NCI-H526 treated with DMSO at 0.1 percent for 48 hours (cell line): ENCODE measurements at regions not wholly inside any gene's neighbourhood (a gene's known extent, or its start where the extent isn't known, plus 50 kb on each side); places are given as distances from the start of the nearest gene placed in this dataset.
A peak's percentile ranks its signal among the peaks of the same experiment; 100 is the strongest.
"Not testable (repeated sequence)": the region's sequence is repeated elsewhere in the genome, so short reads cannot be mapped to it uniquely, and the experiment has no call there.

Experiments
- DNase-seq: peaks from one replicate; lab custom pipeline; 2025; lab: John Stamatoyannopoulos, UW

DNA sequence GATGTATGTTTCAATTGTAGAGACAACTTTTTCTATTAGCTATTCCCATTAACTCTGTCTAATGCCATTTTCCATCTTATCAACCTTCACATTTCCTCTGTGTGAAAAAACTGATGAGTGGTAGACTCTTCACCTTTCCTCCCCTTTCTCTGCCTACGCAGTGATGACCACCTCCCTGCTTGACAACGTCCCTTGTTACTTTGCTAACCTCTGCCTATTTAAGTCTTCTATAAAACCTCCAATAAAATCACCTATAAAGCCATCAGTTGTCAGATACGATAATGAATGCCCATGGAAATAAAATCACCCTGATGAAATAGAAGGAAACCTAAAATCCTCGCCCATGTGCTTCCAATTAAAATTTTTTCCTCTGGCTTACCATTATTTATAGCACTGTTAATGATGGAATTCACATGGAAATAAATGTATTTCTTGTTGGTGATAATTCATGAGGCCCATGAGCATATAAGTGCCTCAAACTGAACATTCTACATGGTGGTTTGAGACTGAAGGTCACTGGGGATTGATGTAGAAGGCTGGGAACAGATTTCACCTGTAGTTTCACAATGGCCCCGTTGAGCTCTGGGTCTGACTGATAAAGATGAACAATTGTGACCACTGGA, 1454.0 kb upstream of the SEL1L start:
- no peak for DNase-seq

DNA sequence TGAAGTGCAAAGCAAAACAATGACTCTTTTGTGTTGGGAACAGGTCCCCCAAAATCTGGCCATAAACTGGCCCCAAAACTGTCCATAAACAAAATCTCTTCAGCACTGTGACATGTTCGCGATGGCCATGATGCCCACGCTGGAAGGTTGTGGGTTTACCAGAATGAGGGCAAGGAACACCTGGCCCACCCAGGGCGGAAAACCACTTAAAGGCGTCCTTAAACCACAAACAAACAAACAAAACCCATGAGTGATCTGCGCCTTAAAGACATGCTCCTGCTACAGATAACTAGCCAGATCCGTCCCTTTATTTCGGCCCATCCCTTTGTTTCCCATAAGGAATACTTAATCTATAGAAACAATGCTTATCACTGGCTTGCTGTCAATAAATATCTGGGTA, 1460.9 kb upstream of the SEL1L start:
- DNase-seq, result not testable (repeated sequence)

DNA sequence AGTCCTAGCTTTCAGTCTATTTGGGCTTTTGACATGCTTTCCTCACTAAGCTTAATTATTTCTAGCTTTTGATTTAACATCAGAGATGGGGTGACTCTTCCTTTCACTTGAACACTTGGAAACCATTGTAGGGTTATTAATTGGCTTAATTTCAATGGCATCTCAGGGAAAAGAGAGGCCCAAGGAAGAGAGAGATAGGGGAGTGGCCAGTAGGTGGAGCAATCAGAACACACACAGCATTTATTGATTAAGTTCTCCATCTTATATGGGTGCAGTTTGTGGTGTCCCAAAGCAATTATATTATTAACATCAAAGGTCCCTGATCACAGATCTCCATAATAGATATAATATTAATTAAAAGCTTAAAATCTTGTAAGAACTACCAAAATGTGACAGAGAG, 1466.1 kb upstream of the SEL1L start:
- peak; percentile 9 for DNase-seq

DNA sequence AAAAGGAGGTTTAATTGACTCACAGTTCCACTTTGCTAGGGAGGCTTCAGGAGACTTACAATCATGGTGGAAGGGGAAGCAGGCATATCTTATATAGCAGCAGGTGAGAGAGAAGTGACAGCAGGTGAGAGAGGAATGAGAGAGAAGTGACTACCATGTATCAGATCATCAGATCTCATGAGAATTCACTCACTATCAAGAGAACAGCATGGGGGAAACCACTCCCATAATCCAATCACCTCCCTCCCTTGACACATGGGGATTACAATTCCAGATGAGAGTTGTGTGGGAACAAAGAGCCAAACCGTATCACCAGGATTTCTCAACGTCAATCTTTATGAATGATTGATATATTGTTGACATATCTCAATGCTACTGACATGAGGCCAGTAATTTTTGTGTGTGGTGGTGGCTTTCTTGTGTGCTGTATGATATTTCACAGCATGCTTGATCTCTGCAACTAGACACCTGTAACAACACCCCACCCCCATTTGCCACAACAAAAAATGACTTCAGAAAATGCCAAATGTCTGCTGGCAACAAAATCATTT, 1470.9 kb upstream of the SEL1L start:
- no peak for DNase-seq

DNA sequence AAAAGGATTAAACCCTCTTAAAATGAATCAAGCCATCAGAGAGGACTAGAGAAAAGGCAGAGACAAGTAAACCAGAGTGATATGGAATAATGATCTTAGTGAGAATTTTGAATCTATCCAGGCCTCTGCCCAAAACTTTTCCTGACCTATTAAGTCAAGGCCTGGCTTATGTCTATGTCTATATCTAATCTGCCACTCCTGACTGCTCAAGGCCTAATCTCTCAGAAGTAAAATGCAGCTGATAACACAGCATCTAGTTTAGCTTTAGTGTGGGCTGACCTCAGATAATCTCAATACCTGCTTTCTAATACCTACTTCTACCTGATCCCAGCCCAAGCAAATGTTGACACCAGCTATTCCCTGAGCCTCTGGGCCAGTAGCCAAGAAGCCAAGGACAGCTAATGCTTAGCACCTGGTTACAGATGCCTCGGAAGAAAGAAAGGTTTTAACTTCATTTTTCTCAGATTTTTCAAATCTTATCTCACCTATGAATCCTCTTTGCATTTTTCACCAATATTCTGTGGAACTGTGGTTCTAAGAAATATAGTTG, 1472.5 kb upstream of the SEL1L start:
- no peak for DNase-seq

DNA sequence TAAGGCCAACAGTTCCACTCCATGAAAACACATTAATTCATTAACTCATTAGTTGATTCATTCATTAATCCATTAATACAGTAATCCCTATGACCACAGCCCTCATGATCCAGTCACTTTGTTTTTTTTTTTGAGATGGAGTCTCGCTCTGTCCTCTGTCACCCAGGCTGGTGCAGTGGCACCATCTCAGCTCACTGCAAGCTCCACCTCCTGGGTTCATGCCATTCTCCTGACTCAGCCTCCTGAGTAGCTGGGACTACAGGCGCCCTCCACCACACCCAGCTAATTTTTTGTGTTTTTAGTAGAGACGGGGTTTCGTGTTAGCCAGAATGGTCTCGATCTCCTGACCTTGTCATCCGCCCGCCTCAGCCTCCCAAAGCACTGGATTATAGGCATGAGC, 1473.4 kb upstream of the SEL1L start:
- DNase-seq, result not testable (repeated sequence)

DNA sequence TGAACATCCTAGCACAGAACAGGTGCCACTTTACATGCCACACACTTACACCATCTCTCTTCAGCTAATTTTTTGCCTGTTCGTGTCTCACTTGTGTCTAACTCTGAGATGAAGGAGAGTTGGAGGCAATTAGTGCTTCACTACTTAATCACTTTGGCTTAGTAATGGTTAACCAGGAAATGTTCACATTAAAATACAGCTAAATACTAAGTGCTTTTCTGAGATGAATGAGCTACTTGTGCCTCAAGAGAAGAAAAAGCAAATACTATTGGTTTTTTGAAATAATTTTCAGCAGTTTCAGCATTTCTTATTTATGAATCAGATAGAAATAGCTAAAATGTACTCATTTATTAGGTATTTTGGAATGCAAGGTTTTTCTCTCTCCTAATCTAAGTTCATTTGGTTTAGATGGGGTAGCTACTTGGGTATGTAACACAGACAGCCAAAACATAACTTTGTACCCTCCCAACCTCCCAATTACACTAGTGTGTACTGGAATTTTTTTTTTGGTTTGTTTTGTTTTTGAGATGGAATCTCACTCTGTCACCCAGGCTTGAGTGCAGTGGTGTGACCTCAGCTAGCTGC, 1474.1 kb upstream of the SEL1L start:
- DNase-seq, result no peak

DNA sequence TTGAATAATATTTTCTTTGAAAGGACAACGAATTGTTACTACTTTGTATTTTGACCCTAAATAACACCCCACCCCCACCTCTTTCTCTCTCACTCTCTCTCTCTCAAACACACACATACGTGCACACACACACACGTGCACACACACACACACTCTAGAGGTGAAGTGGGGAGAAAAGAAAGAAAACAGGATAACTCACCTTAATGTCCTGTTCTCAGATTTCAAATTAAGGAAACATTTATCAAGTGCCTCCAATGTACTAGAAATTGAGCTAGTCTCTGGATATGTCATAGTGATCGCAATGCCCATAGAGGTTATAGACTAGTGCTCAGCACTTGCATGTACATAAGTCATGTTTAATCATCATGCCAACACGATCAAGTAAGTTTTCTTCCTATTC, 1483.6 kb upstream of the SEL1L start:
- no peak for DNase-seq

DNA sequence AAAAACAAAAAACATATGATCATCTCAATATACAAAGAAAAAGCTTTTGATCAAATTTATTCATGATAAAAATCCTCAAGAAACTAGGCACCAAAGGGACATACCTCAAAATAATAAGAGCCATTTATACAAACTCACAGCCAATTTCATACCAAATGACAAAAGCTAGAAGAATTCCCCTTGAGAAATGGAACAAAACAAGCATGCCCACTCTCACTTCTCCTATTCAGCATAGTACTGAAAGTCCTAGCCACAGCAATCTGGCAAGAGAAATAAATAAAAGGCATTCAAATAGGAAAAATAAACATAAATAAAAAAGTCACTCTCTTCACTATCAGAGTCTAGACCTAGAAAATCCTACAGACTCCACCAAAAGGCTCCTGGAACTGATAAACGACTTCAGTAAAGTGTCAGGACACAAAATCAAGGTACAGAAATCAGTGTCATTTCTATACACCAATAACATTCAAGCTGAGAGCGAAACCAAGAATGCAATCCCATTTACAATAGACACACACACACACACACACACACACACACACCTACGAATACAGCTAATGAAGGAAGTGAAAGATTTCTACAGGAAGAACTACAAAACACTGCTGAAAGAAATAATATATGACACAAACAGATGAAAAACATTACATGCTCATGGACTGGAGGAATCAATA, 1486.2 kb upstream of the SEL1L start:
- DNase-seq, result no peak

DNA sequence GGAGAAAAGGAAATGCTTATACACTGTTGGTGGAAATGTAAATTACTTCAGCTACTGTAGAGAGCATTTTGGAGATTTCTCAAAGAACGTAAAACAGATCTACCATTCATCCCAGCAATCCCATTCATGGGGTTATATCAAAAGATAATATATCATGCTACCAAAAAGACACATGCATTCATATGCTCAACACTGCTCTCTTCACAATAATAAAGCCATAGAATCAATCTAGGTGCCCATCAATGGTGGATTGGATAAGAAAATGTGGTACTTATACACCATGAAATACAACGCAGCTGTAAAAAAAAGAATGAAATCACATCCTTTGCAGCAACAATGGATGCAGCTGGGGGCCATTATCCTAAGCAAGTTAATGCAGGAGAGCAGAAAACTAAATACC, 1487.7 kb upstream of the SEL1L start:
- no peak for DNase-seq

DNA sequence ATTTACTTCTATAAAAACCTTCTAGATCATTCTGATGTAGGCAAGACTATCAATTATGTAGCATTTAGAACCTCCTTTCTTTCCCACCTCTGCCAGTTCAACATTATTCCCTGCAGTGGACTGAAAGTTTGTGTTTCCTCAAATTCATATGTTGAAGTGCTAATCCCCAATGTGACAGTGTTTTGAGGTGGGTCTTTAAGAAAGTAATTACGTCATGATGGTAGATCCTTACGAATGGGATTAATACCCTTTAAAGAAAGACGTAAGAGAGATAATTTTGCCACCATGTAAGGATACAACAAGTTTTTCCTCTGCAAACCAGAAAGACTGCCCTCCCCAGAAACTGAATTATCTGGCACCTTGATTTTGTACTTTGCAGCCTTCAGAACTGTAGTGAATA, 1489.7 kb upstream of the SEL1L start:
- DNase-seq, result no peak

DNA sequence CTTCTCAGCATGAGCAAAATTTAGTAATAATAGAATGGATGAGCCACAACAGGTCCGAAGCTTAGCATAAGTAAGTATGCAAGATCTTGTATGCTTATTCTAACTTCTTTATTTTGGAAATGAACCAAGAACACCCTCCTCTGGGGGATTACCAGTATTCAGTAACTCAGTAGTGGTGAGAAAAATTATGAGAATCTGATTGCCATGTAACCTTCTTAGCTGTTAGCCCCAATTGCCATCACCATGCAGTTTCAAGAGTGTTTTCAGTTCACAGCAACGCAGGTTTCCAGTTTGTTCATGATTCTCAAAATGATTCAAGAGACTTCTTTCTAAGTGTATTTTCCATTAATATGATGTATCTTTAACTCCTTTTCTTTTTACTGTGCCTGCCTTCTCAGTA, 1507.6 kb upstream of the SEL1L start:
- no peak for DNase-seq

DNA sequence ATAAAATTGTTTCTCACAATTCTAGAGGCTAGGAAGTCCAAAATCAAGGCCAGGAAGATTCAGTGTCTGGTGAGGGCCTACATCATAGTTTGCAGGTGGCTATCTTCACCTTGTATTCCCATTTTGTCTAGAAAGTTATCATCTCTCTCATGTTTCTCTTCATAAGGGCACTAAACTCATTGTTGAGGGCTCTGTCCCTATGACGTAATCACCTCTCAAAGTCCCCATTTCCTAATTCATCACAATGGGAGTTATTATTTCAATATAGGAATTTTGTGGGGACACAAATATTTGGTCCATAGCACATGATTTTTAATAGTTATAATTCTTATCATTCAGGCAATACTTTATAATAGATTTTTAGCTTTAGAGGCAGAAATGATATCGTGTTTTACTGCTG, 1509.2 kb upstream of the SEL1L start:
- no peak for DNase-seq

DNA sequence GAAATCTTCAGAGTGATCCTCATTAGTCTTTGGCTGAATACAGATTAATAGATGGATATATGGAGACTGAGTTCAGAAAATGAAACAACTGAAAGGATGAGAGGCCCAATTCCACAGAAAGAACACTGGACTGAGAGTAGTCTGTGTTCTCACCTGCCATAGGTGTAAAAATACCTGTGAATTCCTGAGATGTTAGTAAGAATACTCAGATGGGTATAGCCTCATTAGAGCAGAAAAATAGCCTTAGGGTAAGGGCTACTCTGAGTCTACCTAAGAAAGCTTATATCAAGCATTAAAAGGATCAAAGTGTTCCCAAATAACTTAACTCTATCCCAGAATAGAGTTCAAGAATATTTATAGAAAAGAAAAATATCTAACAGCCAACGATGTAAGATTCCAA, 1510.3 kb upstream of the SEL1L start:
- DNase-seq, result no peak

DNA sequence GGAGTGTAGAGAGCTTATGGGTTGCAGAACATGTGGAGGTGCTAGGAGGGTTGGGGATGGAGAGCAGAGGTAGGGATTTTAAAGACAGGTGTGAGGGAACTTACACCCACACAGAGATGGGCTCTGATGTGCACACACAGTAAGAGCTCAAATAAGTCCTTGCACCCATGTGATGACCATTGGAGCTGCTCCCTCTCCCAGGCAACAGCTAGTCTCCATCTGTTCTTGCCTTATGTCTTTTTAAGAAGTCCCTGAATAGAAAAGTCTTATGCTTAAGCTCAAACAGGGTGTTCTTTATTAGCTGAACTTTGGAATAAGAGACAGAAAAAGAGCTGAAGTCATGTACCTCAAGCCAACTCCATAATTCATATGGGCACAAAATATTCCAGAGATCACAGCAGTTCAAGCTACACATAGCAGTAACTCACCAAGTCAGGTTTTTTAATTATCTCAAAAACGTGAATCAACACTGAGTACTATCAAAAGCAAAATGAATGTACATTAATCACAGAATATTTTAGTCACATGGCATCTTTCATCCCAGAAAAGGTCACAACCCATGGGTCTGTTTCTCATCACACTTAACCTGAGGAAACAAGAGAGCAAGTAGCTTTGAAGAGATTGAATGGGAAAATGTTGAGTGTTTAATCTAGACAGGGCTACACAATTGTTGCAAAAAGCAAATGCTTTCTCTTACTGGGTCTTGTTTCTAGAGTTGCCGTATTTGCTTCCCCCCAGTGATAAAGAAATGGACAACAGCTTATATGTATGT, 1513.6 kb upstream of the SEL1L start:
- DNase-seq, result no peak

DNA sequence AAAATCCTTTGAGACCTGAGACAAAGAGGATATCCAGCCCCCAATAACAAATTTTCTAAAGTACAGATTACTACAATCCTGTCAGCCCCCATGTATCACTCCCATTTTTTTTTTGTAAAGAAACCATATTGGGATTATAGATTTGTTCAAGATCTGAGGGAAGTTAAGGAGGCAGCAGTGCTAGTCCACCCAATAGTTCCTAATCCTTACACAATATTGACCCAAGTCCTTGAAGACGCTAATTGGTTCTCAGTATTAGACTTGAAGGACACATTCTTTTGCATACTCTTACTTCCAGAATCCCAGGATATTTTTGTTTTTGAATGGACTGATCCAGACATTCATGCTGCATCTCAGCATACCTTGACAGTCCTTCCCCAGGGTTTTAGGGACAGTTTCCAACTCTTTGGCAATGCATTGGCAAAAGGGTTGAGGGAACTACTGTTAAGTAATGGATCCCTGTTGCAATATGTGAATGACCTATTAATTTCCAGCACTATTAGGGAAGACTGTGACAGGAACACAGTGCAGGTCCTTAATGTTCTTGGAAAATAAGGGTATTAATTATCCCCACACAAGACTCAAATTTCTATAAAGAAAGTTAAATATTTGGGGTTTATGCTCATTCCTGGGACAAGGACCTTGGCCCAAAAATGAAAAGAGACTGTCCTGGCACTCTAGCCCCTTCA, 1519.5 kb upstream of the SEL1L start:
- no peak for DNase-seq

DNA sequence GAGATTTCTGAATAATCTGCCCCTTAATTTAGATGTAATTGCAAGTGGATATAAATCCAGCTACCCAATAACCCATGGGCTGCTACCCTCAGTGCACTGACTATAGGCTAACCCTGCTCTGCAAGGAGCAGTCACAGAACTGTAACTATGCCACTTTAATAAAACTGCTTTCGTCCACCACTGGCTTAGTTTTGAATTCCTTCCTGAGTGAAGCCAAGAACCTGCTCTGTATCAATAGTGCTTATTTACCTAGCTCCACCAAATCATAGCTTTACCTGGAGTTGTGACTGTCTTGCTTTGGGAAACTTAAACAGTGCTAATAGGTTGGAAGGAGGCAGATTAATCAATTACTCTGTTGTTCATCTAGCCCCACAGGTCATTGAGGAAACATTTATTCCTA, 1524.4 kb upstream of the SEL1L start:
- DNase-seq, result no peak

DNA sequence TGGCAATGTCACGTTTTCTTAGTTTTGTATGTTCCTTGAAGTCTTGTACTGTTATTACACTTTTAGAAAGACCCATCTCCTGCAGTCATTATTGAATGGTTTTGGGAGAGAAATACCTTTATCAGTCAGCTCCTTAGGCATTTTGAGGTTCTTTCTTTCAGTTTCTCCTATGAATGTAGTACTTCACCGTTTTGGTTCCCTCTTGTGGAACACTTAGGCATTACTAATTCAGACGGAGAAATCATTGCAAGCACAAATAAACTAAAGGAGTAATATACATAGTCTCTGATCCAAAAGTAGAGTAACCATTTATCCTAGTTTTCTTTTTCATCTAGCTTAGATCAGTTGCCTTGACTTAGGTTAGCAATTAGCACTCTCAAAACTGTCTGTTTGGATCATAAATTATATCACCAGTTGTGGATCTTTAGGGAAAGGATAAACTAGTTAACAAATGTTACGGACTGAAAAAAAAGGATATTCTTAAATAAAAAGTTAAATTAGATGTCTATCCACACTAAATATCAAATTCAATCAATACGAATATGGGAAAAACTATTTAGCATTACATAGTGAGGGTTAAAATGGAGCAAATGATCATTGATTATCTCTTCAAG, 1538.3 kb upstream of the SEL1L start:
- DNase-seq, result no peak

DNA sequence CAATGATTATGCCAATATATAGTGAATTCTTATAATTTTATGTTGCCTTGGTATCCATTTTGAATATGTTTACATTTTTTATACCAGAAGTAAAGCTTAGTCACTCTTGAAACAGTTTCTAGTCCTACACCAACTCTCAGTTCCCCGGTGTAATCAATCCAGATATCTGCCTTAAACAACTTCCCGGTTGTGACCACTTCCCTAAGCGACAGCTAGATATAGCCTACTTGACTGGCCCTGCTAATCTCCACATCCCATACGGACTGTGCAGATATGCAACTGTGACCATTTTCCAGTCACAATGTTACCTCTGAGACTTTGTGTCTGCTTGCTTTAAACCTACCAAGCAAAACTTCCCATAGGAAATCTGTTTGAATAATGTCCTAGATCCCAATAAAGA, 1551.5 kb upstream of the SEL1L start:
- no peak for DNase-seq

DNA sequence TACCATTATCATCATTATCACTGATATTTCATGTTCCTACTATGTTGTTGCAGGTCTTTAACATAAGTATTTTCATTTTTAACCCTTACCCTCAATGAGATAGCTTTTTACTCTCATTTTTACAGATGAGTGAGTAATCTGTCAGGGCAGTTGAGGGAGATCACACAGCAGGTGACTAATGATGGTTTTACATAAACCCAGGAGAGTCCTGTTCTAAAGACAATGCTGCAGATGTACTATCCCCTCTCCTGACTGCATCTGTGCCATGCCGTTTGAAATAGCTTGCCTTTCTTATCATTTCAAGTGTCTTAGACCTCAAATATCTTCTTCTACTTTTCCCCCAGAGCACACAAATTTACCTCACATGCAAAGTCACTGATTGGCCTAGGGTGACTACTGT, 1552.1 kb upstream of the SEL1L start:
- DNase-seq, result no peak
